ENCODE measurements at regions not wholly inside any gene's neighbourhood (a gene's known extent, or its start where the extent isn't known, plus 50 kb on each side); places are given as distances from the start of the nearest gene placed in this dataset.

DNA sequence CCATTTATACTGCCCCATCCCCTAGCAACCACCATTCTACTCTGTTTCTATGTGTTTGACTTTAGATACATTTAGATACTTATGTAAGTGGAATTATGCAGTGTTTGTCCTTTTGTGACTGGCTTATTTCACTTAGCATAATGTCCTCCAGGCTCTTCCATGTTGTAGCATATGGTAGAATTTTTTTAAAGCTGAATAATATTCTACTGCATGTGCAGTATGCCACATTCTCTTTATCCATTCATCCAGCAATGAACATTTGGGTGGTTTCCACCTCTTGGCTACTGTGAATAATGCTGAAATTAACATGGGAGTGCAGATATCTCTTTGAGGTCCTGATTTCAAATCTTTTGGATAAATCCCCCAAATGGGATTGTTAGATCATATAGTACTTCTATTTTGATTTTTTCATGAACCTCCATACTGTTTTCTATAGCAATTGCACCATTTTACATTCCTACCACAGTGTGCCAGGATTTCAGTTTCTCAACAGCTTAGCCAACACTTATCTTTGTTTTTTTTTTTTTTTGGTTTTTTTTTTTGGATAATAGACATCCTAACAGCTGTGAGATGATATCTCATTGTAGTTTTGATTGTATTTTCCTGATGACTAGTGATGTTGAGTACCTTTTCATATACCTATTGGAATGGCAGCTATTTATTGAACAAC lies 105.9 kb upstream of the LNX1 start:
- Histone ChIP-seq H3K9me3 (ENCODE audit: low read depth) (no peaks in the 10 kb centered on the region), H4K20me1 (ENCODE audit: insufficient read depth, poor library complexity, severe bottlenecking) (no peaks in the 10 kb centered on the region), H2AFZ (no peak overlapping the region), H3K27ac (no peak overlapping the region), H3K4me1 (ENCODE audit: insufficient read depth) (peaks cover 2% of the 10 kb centered on the region), H3K36me3 (replicated peaks; ENCODE audit: insufficient read depth, low read depth) (no peaks in the 10 kb centered on the region), H3K4me3 (no peak overlapping the region), H3K79me2 (no peaks in the 10 kb centered on the region), H3K9me2 (replicated peaks; ENCODE audit: insufficient read depth) (no peaks in the 10 kb centered on the region), H3K27me3 (no peaks in the 10 kb centered on the region), H3K4me2 (no peak overlapping the region)
- DNase-seq (ENCODE audit: low spot score), result no peak
- TF ChIP-seq, protein P1, sequence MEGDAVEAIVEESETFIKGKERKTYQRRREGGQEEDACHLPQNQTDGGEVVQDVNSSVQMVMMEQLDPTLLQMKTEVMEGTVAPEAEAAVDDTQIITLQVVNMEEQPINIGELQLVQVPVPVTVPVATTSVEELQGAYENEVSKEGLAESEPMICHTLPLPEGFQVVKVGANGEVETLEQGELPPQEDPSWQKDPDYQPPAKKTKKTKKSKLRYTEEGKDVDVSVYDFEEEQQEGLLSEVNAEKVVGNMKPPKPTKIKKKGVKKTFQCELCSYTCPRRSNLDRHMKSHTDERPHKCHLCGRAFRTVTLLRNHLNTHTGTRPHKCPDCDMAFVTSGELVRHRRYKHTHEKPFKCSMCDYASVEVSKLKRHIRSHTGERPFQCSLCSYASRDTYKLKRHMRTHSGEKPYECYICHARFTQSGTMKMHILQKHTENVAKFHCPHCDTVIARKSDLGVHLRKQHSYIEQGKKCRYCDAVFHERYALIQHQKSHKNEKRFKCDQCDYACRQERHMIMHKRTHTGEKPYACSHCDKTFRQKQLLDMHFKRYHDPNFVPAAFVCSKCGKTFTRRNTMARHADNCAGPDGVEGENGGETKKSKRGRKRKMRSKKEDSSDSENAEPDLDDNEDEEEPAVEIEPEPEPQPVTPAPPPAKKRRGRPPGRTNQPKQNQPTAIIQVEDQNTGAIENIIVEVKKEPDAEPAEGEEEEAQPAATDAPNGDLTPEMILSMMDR (IDR thresholded peaks at IDR 0.05; ENCODE audit: poor library complexity), result no peak
- TF ChIP-seq EZH2 (IDR thresholded peaks at IDR 0.05; ENCODE audit: borderline replicate concordance), result no peak
- no peak for TF ChIP-seq EZH2phosphoT487 (IDR thresholded peaks at IDR 0.05; ENCODE audit: low read depth, severe bottlenecking, unreplicated experiment)

- H4K20me1 ChIP-seq (ENCODE audit: insufficient read depth, poor library complexity, severe bottlenecking), result no peaks in the 10 kb centered on the region
- H2AFZ ChIP-seq, result no peak overlapping the region
- DNase-seq (ENCODE audit: low spot score), result no peak
- H3K4me2 ChIP-seq, result no peak overlapping the region
- no peak overlapping the region for H3K4me3 ChIP-seq
- TF ChIP-seq, protein P1 (IDR thresholded peaks at IDR 0.05; ENCODE audit: poor library complexity), result no peak
- TF ChIP-seq EZH2 (IDR thresholded peaks at IDR 0.05; ENCODE audit: borderline replicate concordance) (no peak), EZH2phosphoT487 (IDR thresholded peaks at IDR 0.05; ENCODE audit: low read depth, severe bottlenecking, unreplicated experiment) (no peak)
- H3K79me2 ChIP-seq, result no peaks in the 10 kb centered on the region
- whole genome bisulfite sequencing (ENCODE audit: low lambda C conversion rate, missing lambda C conversion rate), result 48% methylated on average over 7 of the region's 7 CpGs
- no peaks in the 10 kb centered on the region for H3K36me3 ChIP-seq (replicated peaks; ENCODE audit: insufficient read depth, low read depth)
- H3K27me3 ChIP-seq, result no peaks in the 10 kb centered on the region
- H3K9me3 ChIP-seq (ENCODE audit: low read depth), result no peaks in the 10 kb centered on the region
- H3K27ac ChIP-seq, result no peak overlapping the region
- no peaks in the 10 kb centered on the region for H3K4me1 ChIP-seq (ENCODE audit: insufficient read depth)
- H3K9me2 ChIP-seq (replicated peaks; ENCODE audit: insufficient read depth), result no peaks in the 10 kb centered on the region
Observed at GRCh38 chr4:53695540-53696463, 104.5 kb upstream of the LNX1 start.

DNA sequence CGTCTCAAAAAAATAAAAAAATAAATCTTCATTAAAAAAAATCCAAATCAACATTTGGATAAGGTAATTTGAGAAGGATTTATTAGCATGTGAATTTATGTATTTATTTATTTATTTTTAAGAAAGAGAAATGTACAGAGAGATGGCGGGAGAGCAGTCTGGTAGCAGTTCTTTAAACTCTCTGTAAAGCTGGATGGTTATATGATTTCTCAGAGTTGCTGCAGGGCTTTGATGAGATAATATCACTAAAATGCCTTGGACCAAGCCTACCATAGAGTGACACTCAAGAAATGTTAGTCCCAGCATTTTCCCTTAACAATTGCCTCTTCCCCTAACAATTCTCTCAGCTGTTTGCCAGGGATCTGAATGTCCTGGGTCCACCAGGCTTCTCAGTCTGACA lies 103.4 kb upstream of the LNX1 start:
- DNase-seq (ENCODE audit: low spot score), result no peak
- H3K9me3 ChIP-seq (ENCODE audit: low read depth), result no peaks in the 10 kb centered on the region
- WGBS (ENCODE audit: low lambda C conversion rate, missing lambda C conversion rate), result 98% methylated on average over 2 of the region's 2 CpGs
- H3K79me2 ChIP-seq, result no peaks in the 10 kb centered on the region
- no peak overlapping the region for H3K4me3 ChIP-seq
- TF ChIP-seq EZH2phosphoT487 (IDR thresholded peaks at IDR 0.05; ENCODE audit: low read depth, severe bottlenecking, unreplicated experiment) (no peak), EZH2 (IDR thresholded peaks at IDR 0.05; ENCODE audit: borderline replicate concordance) (no peak)
- TF ChIP-seq, protein P1 (IDR thresholded peaks at IDR 0.05; ENCODE audit: poor library complexity), result no peak
- no peaks in the 10 kb centered on the region for H3K4me1 ChIP-seq (ENCODE audit: insufficient read depth)
- no peaks in the 10 kb centered on the region for H3K9me2 ChIP-seq (replicated peaks; ENCODE audit: insufficient read depth)
- no peaks in the 10 kb centered on the region for H3K36me3 ChIP-seq (replicated peaks; ENCODE audit: insufficient read depth, low read depth)
- no peak overlapping the region for H2AFZ ChIP-seq
- no peaks in the 10 kb centered on the region for H4K20me1 ChIP-seq (ENCODE audit: insufficient read depth, poor library complexity, severe bottlenecking)
- H3K4me2 ChIP-seq, result no peak overlapping the region
- H3K27ac ChIP-seq, result no peak overlapping the region
- H3K27me3 ChIP-seq, result no peaks in the 10 kb centered on the region

Data from hepatocyte (in vitro differentiated cells).